HEK293T (cell line): ENCODE measurements at regions not wholly inside any gene's neighbourhood (a gene's known extent, or its start where the extent isn't known, plus 50 kb on each side); places are given as distances from the start of the nearest gene placed in this dataset.
A peak's percentile ranks its signal among the peaks of the same experiment; 100 is the strongest.

Source experiments
- CTCF ChIA-PET: fragments of 350-600 bp; formaldehyde crosslinking; extraction: SDS; loops from one replicate; lab custom pipeline; 2021; ENCODE audit warnings: antibody characterized with exemption, inconsistent platforms; lab: Yijun Ruan, JAX
- POLR2A ChIA-PET: fragments of 350-600 bp; formaldehyde crosslinking; extraction: SDS; loops from one replicate; lab custom pipeline; 2020; ENCODE audit warnings: antibody characterized with exemption, inconsistent platforms; lab: Yijun Ruan, JAX
- DNase-seq: peaks from one replicate; pipeline ENCODE4 v3.0.0; 2012; ENCODE audit warnings: mixed read lengths; ENCODE audit errors: extremely low spot score
- ARNT ChIP-seq: fragments of 450-650 bp; IDR thresholded peaks from 2 replicates; pipeline ENCODE4 v1.6.1; 2017; ENCODE audit warnings: mild to moderate bottlenecking
- BHLHE40 ChIP-seq: fragments of 450-650 bp; IDR thresholded peaks from 2 replicates; pipeline ENCODE4 v1.6.1; 2016; ENCODE audit warnings: mild to moderate bottlenecking, moderate library complexity, borderline replicate concordance
- CTBP1 ChIP-seq: fragments of 450-650 bp; IDR thresholded peaks from 2 replicates; pipeline ENCODE4 v1.6.1; 2016; ENCODE audit warnings: borderline replicate concordance
- ELF4 ChIP-seq: fragments of 450-650 bp; IDR thresholded peaks from 2 replicates; pipeline ENCODE4 v1.6.1; 2017; ENCODE audit warnings: antibody characterized with exemption
- FOXA1 ChIP-seq: fragments of 450-650 bp; IDR thresholded peaks from 2 replicates; pipeline ENCODE4 v1.6.1; 2016; ENCODE audit warnings: mild to moderate bottlenecking
- FOXK2 ChIP-seq: fragments of 450-650 bp; IDR thresholded peaks from 2 replicates; pipeline ENCODE4 v1.6.1; 2016; ENCODE audit warnings: mild to moderate bottlenecking
- FOXM1 ChIP-seq: fragments of 450-650 bp; IDR thresholded peaks from 2 replicates; pipeline ENCODE4 v1.6.1; 2017; ENCODE audit warnings: mild to moderate bottlenecking, borderline replicate concordance
- HDGF ChIP-seq: fragments of 450-650 bp; IDR thresholded peaks from 2 replicates; pipeline ENCODE4 v1.6.1; 2017; ENCODE audit warnings: antibody characterized with exemption, borderline replicate concordance
- L3MBTL2 ChIP-seq: fragments of 450-650 bp; conservative IDR thresholded peaks from 2 replicates; pipeline ENCODE4 v1.6.1; 2016; ENCODE audit warnings: mild to moderate bottlenecking
- LEF1 ChIP-seq: fragments of 450-650 bp; IDR thresholded peaks from 2 replicates; pipeline ENCODE4 v1.6.1; 2017; ENCODE audit warnings: mild to moderate bottlenecking, borderline replicate concordance
- NFRKB ChIP-seq: fragments of 450-650 bp; IDR thresholded peaks from 2 replicates; pipeline ENCODE4 v1.6.1; 2016; ENCODE audit warnings: mild to moderate bottlenecking, moderate library complexity
- SP1 ChIP-seq: fragments of 450-650 bp; IDR thresholded peaks from 2 replicates; pipeline ENCODE4 v1.6.1; 2017
- SUZ12 ChIP-seq: fragments of 450-650 bp; IDR thresholded peaks from 2 replicates; pipeline ENCODE4 v1.6.1; 2016; ENCODE audit warnings: mild to moderate bottlenecking
- TARDBP ChIP-seq: fragments of 450-650 bp; IDR thresholded peaks from 2 replicates; pipeline ENCODE4 v1.6.1; 2016
- ZNF384 ChIP-seq: fragments of 450-650 bp; IDR thresholded peaks from 2 replicates; pipeline ENCODE4 v1.6.1; 2016
- TF ChIP-seq, protein P1 (sequence below): fragments of 450-650 bp; IDR thresholded peaks from 2 replicates; pipeline ENCODE4 v1.6.1; 2016

DNA sequence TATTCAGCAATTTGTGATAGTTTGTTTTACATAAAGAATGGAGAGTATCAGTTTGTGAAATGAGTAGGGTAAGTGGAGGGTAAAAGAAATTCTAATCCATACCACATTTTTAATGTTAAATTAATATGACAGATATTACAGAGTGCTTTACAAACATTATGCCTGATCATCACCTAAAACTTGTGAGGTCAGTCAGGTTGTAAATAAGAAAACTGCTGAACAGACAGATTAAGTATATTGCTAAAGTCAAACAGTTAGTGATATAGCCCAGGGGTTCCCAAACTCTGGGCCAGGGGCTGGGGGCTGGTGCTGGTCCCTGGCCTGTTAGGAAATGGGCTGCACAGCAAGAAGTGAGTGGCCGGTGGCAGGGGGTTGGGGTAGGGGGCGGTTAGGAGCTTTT is 273.6 kb downstream of the TRAM1L1 start:
- CTCF ChIA-PET = no interaction called here
- DNase-seq = no peak
- POLR2A ChIA-PET = no interaction called here
- TF ChIP-seq SUZ12 (no peak), NFRKB (no peak), FOXM1 (no peak), FOXK2 (no peak), CTBP1 (no peak), SP1 (no peak), TARDBP (no peak), HDGF (no peak), LEF1 (no peak), FOXA1 (no peak), BHLHE40 (no peak), L3MBTL2 (no peak), ARNT (no peak), ZNF384 (no peak), ELF4 (no peak)
- TF ChIP-seq, protein P1, sequence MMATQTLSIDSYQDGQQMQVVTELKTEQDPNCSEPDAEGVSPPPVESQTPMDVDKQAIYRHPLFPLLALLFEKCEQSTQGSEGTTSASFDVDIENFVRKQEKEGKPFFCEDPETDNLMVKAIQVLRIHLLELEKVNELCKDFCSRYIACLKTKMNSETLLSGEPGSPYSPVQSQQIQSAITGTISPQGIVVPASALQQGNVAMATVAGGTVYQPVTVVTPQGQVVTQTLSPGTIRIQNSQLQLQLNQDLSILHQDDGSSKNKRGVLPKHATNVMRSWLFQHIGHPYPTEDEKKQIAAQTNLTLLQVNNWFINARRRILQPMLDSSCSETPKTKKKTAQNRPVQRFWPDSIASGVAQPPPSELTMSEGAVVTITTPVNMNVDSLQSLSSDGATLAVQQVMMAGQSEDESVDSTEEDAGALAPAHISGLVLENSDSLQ = no peak

DNA sequence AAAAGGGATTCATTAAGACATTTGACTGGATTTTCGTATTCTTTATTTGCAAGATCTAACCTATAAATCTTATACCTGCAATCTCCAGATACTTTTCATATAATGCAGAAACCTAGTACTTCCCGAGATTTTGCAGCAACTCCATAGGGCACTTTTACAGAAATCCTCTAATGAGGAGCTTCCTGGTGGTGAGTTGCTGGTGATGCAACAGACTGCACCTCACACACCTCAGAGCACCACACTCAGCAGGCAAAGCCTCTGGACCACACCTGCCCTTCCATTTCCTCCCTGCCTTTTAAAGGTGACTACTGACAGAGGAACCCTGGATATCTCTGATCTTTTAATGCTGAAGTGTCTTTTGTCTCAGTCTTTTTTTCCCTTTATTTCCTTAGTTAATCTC is 289.4 kb downstream of the TRAM1L1 start:
- DNase-seq = peak; percentile 6
- TF ChIP-seq SUZ12 (no peak), L3MBTL2 (no peak), FOXM1 (no peak)
- ChIA-PET CTCF (no interaction called here), POLR2A (no interaction called here)

DNA sequence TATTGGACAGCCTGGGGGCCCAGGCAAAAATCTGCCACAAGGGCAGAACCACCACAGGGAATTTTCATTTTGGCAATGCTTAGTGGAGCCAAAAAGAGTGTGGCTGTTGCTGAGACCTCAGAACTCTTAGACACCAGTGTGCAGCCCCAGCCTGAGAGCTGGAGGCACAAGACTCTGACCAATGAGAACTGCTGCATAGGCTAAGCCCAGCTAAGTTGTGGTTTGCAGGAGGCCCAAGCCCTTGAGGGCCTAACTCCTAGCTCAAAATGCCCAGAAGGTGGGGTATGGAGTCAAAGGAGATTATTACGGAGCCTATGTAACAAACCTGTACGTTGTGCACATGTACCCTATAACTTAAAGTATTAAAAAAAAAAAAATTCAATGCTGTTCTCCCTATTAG is 296.7 kb downstream of the TRAM1L1 start:
- TF ChIP-seq TARDBP = no peak
- TF ChIP-seq, protein P1 = no peak
- no peak for TF ChIP-seq ELF4
- no peak for TF ChIP-seq LEF1
- no peak for TF ChIP-seq FOXK2
- no peak for TF ChIP-seq ZNF384
- no peak for TF ChIP-seq FOXA1
- TF ChIP-seq HDGF = no peak
- TF ChIP-seq CTBP1 = no peak
- TF ChIP-seq NFRKB = no peak
- TF ChIP-seq L3MBTL2 = no peak
- TF ChIP-seq SP1 = no peak
- ChIA-PET CTCF (no interaction called here), POLR2A (no interaction called here)
- DNase-seq = no peak

DNA sequence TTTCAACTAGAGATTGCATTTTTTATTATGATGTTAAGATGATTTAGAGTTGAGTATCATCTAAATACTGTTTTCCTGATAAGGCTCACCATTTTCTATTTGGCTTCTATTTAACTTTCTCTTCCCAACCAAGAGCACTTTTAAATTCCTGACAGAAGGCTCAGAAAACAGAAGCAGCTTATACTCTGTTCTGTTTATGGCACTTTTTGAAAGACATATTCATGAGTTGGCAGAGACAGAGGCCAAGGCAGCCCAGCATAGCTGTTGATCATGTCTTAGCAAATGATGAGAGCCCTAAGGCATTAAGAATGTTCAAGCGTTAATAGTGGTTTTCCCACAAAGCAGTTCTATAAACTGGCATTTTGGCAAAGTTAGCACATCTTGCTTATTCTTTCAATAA is 330.3 kb downstream of the TRAM1L1 start:
- DNase-seq = no peak
- TF ChIP-seq BHLHE40 (no peak), L3MBTL2 (no peak), SP1 (no peak), FOXM1 (no peak), CTBP1 (no peak), SUZ12 (no peak), LEF1 (no peak), HDGF (no peak), FOXK2 (no peak), FOXA1 (no peak), ZNF384 (no peak)
- TF ChIP-seq, protein P1 = no peak
- ChIA-PET POLR2A (no interaction called here), CTCF (no interaction called here)

DNA sequence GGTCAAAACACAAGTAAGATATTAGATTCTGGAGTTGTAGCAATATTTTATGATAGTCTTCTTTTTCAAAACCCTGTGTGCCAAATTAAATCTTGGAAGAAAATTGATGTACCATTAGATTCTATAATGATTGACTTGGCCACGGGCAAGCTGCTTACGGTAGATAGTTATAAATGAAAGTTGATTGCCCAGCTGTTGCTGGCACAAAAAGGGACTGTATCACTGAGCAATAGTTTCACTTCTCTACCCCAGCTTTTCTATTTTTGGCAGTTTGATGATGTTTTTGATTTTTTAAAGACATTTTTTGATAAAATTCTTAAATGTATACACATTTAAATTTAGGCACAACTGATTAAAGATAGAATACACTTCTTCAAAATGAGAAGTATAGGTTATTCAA is 333.3 kb downstream of the TRAM1L1 start:
- ChIA-PET CTCF (no interaction called here), POLR2A (no interaction called here)
- no peak for TF ChIP-seq FOXM1
- TF ChIP-seq SUZ12 = no peak
- TF ChIP-seq, protein P1 = no peak
- TF ChIP-seq ARNT = no peak
- TF ChIP-seq HDGF = no peak
- TF ChIP-seq FOXA1 = no peak
- TF ChIP-seq ELF4 = no peak
- no peak for DNase-seq

DNA sequence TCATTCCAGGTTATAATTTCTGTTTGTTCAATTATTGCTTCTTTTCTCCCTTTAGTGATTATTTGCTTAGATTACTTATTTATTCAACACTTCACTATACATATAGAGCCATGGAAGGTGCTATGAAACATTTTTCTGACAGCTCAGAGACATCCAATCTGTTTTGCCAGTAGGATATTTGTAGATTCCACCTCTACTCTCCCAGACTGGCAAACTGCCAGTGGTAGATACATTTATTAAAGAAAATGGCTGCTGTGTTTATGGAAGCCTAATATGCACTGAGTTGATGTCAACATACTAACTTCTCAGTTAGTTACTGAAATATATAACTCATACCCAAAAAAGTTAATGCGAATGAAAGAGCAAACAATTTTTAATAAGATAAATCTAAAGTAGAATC is 348.6 kb downstream of the TRAM1L1 start:
- ChIA-PET CTCF (no interaction called here), POLR2A (no interaction called here)
- TF ChIP-seq, protein P1 = no peak
- TF ChIP-seq ZNF384 = no peak
- TF ChIP-seq SUZ12 = no peak
- no peak for DNase-seq
